Suprapubic skin (tissue), 4 donors: ENCODE measurements at regions not wholly inside any gene's neighbourhood (a gene's known extent, or its start where the extent isn't known, plus 50 kb on each side); places are given as distances from the start of the nearest gene placed in this dataset.
A peak's percentile ranks its signal among the peaks of the same experiment; 100 is the strongest.

Experiments used
- DNase-seq, 2 donors: peaks; one replicate each; pipeline ENCODE4 v3.0.0-alpha.2; 2019; ENCODE audit warnings: low spot score in 2 of 2
- H3K27ac ChIP-seq: fragments of 200-600 bp; sonication (generic); one replicate; pipeline ENCODE4 v1.5.1; 2019
- H3K27me3 ChIP-seq: fragments of 200-600 bp; sonication (generic); one replicate; pipeline ENCODE4 v1.5.1; 2019
- H3K36me3 ChIP-seq: fragments of 200-600 bp; sonication (generic); one replicate; pipeline ENCODE4 v1.5.1; 2019
- H3K4me1 ChIP-seq: fragments of 200-600 bp; sonication (generic); one replicate; pipeline ENCODE4 v1.5.1; 2019
- H3K4me3 ChIP-seq: fragments of 200-600 bp; sonication (generic); one replicate; pipeline ENCODE4 v1.5.1; 2019; ENCODE audit warnings: mild to moderate bottlenecking
- H3K9me3 ChIP-seq: fragments of 200-600 bp; sonication (generic); one replicate; pipeline ENCODE4 v1.5.1; 2019
- CTCF ChIP-seq, 2 donors: fragments of 200-600 bp in 1 of 2; fragments of 450-650 bp in 1 of 2; sonication (generic) in 1 of 2; IDR thresholded peaks; one replicate each; pipeline ENCODE4 v1.5.1; 2016 to 2019; ENCODE audit warnings: antibody characterized with exemption in 2 of 2, mild to moderate bottlenecking in 1 of 2, moderate library complexity in 1 of 2
- EP300 ChIP-seq: sonication (generic); formaldehyde crosslinking; IDR thresholded peaks from one replicate; pipeline ENCODE4 v1.6.1; 2017; ENCODE audit warnings: antibody characterized with exemption
- POLR2A ChIP-seq, 2 donors: fragments of 450-650 bp; IDR thresholded peaks; one replicate each; pipeline ENCODE4 v1.6.1; 2017; ENCODE audit warnings: antibody characterized with exemption in 2 of 2, mild to moderate bottlenecking in 2 of 2, moderate library complexity in 2 of 2
- POLR2AphosphoS5 ChIP-seq, 3 donors: sonication (generic); formaldehyde crosslinking; IDR thresholded peaks; one replicate each; pipeline ENCODE4 v1.6.1; 2017; ENCODE audit warnings: antibody characterized with exemption in 3 of 3
- WGBS: methylation state at CpG from one replicate; pipeline ENCODE4 v1.1.5; 2018; 5-methylcytosine and 5-hydroxymethylcytosine counted together

DNA sequence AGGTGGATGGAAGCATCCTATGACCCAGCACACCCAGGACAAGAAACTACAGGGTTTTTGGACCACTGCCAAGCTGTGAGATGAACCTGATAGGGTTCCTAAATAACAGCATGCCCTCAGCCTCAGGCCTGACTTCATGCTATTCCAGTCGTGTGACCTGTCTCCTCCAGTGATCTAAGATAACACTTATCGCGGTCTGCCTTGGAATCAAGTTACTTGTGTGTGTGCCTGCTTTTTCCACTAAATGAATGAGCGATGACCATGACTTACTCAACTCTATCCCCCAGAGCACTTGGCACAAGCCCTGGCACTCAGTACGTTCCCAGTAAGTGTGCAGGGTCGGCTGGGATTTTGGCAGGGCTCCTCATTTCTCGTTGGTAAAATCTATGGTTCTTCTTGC is 172.7 kb upstream of the TP63 start:
- no peak for TF ChIP-seq POLR2A (IDR thresholded peaks at IDR 0.05)
- no peak for TF ChIP-seq POLR2AphosphoS5 (IDR thresholded peaks at IDR 0.05)
- TF ChIP-seq CTCF (IDR thresholded peaks at IDR 0.05) = no peak
- TF ChIP-seq EP300 = no peak
- Histone ChIP-seq H3K36me3 (no peaks in the 10 kb centered on the region), H3K27ac (no peak overlapping the region), H3K4me1 (peaks cover 16% of the 10 kb centered on the region), H3K9me3 (no peaks in the 10 kb centered on the region), H3K4me3 (no peak overlapping the region), H3K27me3 (no peaks in the 10 kb centered on the region)
- peak in 1 of 2 donors; percentile 64 for DNase-seq
- WGBS = 50% methylated on average over 7 of the region's 7 CpGs

DNA sequence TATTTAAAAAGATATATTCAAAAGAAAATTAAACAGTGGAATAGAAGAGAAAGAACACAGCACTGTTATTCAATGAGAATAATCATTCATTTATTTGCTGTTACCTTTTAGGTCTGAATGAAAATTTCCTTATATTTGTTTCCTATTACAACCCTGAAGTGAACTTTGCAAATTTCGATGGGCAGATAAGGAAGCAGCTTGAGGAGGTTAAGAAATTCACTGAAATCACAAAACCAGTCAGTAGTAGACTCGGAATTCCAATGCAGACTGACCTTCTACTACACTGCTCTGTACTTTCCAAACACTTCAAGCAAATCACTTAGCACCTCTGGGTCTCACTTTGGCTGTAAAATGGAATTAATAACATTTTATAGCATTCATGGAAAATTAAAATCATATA is 172.0 kb upstream of the TP63 start:
- Histone ChIP-seq H3K36me3 (no peaks in the 10 kb centered on the region), H3K27me3 (no peaks in the 10 kb centered on the region), H3K9me3 (no peaks in the 10 kb centered on the region), H3K4me3 (no peak overlapping the region), H3K27ac (no peak overlapping the region), H3K4me1 (peaks cover 16% of the 10 kb centered on the region)
- TF ChIP-seq EP300 (no peak), CTCF (IDR thresholded peaks at IDR 0.05) (no peak), POLR2AphosphoS5 (IDR thresholded peaks at IDR 0.05) (no peak), POLR2A (IDR thresholded peaks at IDR 0.05) (no peak)
- no peak for DNase-seq
- WGBS = 59% methylated on average over 2 of the region's 2 CpGs

GRCh38 chr3:189460511-189460910 is 170.7 kb upstream of the TP63 start:
- Histone ChIP-seq H3K9me3 (no peaks in the 10 kb centered on the region), H3K27ac (no peak overlapping the region), H3K4me3 (no peak overlapping the region), H3K36me3 (no peaks in the 10 kb centered on the region), H3K4me1 (peaks cover 11% of the 10 kb centered on the region), H3K27me3 (no peaks in the 10 kb centered on the region)
- WGBS = 78% methylated on average over 2 of the region's 2 CpGs
- DNase-seq = no peak
- TF ChIP-seq POLR2AphosphoS5 (IDR thresholded peaks at IDR 0.05) (no peak), CTCF (IDR thresholded peaks at IDR 0.05) (no peak), EP300 (no peak), POLR2A (IDR thresholded peaks at IDR 0.05) (no peak)

- Histone ChIP-seq H3K27me3 (no peaks in the 10 kb centered on the region), H3K9me3 (no peaks in the 10 kb centered on the region), H3K27ac (no peak overlapping the region), H3K4me1 (no peaks in the 10 kb centered on the region), H3K4me3 (no peak overlapping the region), H3K36me3 (no peaks in the 10 kb centered on the region)
- TF ChIP-seq CTCF (IDR thresholded peaks at IDR 0.05) = no peak
- no peak for TF ChIP-seq POLR2AphosphoS5 (IDR thresholded peaks at IDR 0.05)
- no peak for TF ChIP-seq EP300
- no peak for TF ChIP-seq POLR2A (IDR thresholded peaks at IDR 0.05)
- no peak for DNase-seq
- WGBS = 96% methylated on average over 2 of the region's 2 CpGs
Measured at GRCh38 chr3:189464799-189465198, 166.4 kb upstream of the TP63 start.

GRCh38 chr3:189466004-189466403 is 165.2 kb upstream of the TP63 start:
- H3K27ac ChIP-seq = no peak overlapping the region
- H3K27me3 ChIP-seq = no peaks in the 10 kb centered on the region
- no peak for DNase-seq
- TF ChIP-seq CTCF (IDR thresholded peaks at IDR 0.05) (no peak), EP300 (no peak), POLR2AphosphoS5 (IDR thresholded peaks at IDR 0.05) (no peak), POLR2A (IDR thresholded peaks at IDR 0.05) (no peak)
- no peak overlapping the region for H3K4me3 ChIP-seq
- 71% methylated on average over 2 of the region's 2 CpGs for WGBS
- H3K36me3 ChIP-seq = no peaks in the 10 kb centered on the region
- no peaks in the 10 kb centered on the region for H3K4me1 ChIP-seq
- no peaks in the 10 kb centered on the region for H3K9me3 ChIP-seq
